ENCODE measurements at regions not wholly inside any gene's neighbourhood (a gene's known extent, or its start where the extent isn't known, plus 50 kb on each side); places are given as distances from the start of the nearest gene placed in this dataset.

DNA sequence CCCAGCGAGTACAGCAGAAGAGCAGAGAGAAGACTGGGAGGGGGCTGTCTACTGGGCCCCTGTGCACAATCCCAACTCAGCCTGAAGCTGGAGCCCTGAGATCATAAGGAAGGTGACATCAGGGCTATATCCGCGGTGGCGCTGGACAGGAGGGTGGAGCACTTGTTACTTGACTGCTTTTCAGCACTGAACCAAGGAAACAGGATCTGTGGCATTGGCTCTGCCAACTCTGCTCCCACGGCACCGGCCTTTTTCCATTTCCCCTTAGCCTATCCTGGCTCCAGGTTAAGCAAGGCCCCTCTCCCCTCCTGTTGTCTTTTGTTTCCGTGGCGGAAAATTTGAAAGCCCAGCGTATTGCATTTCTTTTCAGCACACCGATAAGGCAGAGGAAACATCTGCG is 125.0 kb upstream of the IRX3 start:
- WGBS, 3 donors: 9 to 26% (median 16%) methylated on average over 11 of the region's 11 CpGs
- DNase-seq: no peak
- Histone ChIP-seq H3K27me3 (no peaks in the 10 kb centered on the region), H3K4me1 (ENCODE audit: insufficient read depth) (no peaks in the 10 kb centered on the region), H3K4me3 (no peak overlapping the region), H3K27ac (no peak overlapping the region), H3K36me3 (no peaks in the 10 kb centered on the region), H3K9me3 (no peaks in the 10 kb centered on the region)
- intact Hi-C loops (cut with DNase I): no loop called here
- no peak for TF ChIP-seq EP300 (IDR thresholded peaks at IDR 0.05)
- no peak for TF ChIP-seq POLR2A (IDR thresholded peaks at IDR 0.05)
- TF ChIP-seq, protein P1, sequence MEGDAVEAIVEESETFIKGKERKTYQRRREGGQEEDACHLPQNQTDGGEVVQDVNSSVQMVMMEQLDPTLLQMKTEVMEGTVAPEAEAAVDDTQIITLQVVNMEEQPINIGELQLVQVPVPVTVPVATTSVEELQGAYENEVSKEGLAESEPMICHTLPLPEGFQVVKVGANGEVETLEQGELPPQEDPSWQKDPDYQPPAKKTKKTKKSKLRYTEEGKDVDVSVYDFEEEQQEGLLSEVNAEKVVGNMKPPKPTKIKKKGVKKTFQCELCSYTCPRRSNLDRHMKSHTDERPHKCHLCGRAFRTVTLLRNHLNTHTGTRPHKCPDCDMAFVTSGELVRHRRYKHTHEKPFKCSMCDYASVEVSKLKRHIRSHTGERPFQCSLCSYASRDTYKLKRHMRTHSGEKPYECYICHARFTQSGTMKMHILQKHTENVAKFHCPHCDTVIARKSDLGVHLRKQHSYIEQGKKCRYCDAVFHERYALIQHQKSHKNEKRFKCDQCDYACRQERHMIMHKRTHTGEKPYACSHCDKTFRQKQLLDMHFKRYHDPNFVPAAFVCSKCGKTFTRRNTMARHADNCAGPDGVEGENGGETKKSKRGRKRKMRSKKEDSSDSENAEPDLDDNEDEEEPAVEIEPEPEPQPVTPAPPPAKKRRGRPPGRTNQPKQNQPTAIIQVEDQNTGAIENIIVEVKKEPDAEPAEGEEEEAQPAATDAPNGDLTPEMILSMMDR (IDR thresholded peaks at IDR 0.05): no peak

DNA sequence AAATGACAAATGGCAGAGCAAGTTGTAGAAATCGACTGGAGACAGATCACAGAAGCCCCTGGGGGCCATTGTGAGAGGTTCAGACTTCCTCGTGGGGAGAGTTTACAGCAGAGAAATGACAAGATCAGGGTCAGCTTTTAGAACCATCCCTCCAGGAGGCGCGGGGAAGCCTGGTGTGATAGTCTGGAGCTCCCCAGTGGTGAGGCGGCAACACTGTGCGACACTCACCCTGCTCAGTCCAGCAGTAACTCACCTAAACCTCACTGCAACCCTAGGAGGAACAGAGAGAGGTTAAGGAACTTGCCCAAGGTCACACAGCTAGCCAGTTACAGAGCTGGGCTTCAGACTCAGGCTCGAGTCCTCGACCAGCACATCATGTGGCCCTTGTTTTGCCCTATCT is 123.4 kb upstream of the IRX3 start:
- no peak for TF ChIP-seq POLR2A (IDR thresholded peaks at IDR 0.05)
- TF ChIP-seq, protein P1 (IDR thresholded peaks at IDR 0.05): no peak
- H3K9me3 ChIP-seq: no peaks in the 10 kb centered on the region
- 68 to 73% (median 72%) methylated on average over 8 of the region's 8 CpGs for WGBS, 3 donors
- no peak overlapping the region for H3K27ac ChIP-seq
- no peaks in the 10 kb centered on the region for H3K4me1 ChIP-seq (ENCODE audit: insufficient read depth)
- intact Hi-C loops (cut with DNase I): no loop called here
- H3K27me3 ChIP-seq: no peaks in the 10 kb centered on the region
- no peak overlapping the region for H3K4me3 ChIP-seq
- H3K36me3 ChIP-seq: no peaks in the 10 kb centered on the region
- no peak for DNase-seq

GRCh38 chr16:54407596-54407995 is 121.0 kb upstream of the IRX3 start:
- TF ChIP-seq POLR2A (IDR thresholded peaks at IDR 0.05): no peak
- TF ChIP-seq EP300 (IDR thresholded peaks at IDR 0.05): no peak
- TF ChIP-seq, protein P1 (IDR thresholded peaks at IDR 0.05): no peak
- WGBS, 3 donors: 66 to 68% (median 68%) methylated on average over 3 of the region's 3 CpGs
- no peak for DNase-seq

DNA sequence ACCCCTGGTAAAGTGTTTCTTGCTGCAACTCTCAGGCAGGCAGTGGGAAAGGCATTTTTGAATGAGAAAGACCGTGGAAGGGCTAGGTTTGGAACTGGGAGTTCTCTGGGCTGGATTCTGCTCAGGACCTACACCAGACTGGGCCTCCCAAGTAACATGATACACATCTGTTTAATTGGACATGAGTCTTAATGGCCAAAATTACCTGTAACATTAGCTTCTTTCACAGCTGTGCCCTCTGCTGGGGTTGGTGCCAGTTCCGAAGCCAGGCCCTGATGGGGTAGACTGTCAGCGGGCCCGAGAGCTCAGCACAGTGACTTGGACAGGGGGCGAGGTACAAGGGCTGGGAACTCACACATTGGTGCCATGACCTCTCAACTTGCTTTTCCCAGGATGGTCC is 118.9 kb upstream of the IRX3 start:
- DNase-seq: no peak
- WGBS, 3 donors: 87 to 95% (median 91%) methylated on average over 5 of the region's 5 CpGs
- Histone ChIP-seq H3K4me3 (no peak overlapping the region), H3K27ac (no peak overlapping the region), H3K27me3 (no peaks in the 10 kb centered on the region), H3K4me1 (ENCODE audit: insufficient read depth) (no peaks in the 10 kb centered on the region), H3K9me3 (no peaks in the 10 kb centered on the region), H3K36me3 (no peaks in the 10 kb centered on the region)
- intact Hi-C loops (cut with DNase I): no loop called here
- TF ChIP-seq EP300 (IDR thresholded peaks at IDR 0.05): no peak
- TF ChIP-seq, protein P1 (IDR thresholded peaks at IDR 0.05): no peak
- no peak for TF ChIP-seq POLR2A (IDR thresholded peaks at IDR 0.05)

More at GRCh38 chr16:54407596-54407995, 121.0 kb upstream of the IRX3 start:
- Histone ChIP-seq H3K36me3 (no peaks in the 10 kb centered on the region), H3K4me1 (ENCODE audit: insufficient read depth) (no peaks in the 10 kb centered on the region), H3K4me3 (no peak overlapping the region), H3K9me3 (no peaks in the 10 kb centered on the region), H3K27ac (no peak overlapping the region), H3K27me3 (no peaks in the 10 kb centered on the region)
- intact Hi-C loops (cut with DNase I): no loop called here

- no peaks in the 10 kb centered on the region for H3K36me3 ChIP-seq
- 69 to 76% (median 69%) methylated on average over 2 of the region's 2 CpGs for WGBS, 3 donors
- no peak overlapping the region for H3K27ac ChIP-seq
- no peak overlapping the region for H3K4me3 ChIP-seq
- no peaks in the 10 kb centered on the region for H3K27me3 ChIP-seq
- no peaks in the 10 kb centered on the region for H3K4me1 ChIP-seq (ENCODE audit: insufficient read depth)
- TF ChIP-seq EP300 (IDR thresholded peaks at IDR 0.05): no peak
- no peak for TF ChIP-seq POLR2A (IDR thresholded peaks at IDR 0.05)
- TF ChIP-seq, protein P1 (IDR thresholded peaks at IDR 0.05): no peak
- no peak for DNase-seq
- intact Hi-C loops (cut with DNase I): no loop called here
- no peaks in the 10 kb centered on the region for H3K9me3 ChIP-seq
These were observed 117.0 kb upstream of the IRX3 start for GRCh38 chr16:54403580-54403979.

Data from ovary (tissue), 7 donors.